Fibroblast of pulmonary artery (primary cell): ENCODE measurements at regions not wholly inside any gene's neighbourhood (a gene's known extent, or its start where the extent isn't known, plus 50 kb on each side); places are given as distances from the start of the nearest gene placed in this dataset.

Source experiments
- DNase-seq: peaks from one replicate; pipeline ENCODE4 v3.0.0-alpha.2; 2010; ENCODE audit warnings: low read depth
- H3K4me3 ChIP-seq: replicated peaks from 2 replicates; pipeline ENCODE4 v1.5.1; 2011; ENCODE audit warnings: low read depth, mild to moderate bottlenecking, control low read depth, low read length, moderate library complexity
- CTCF ChIP-seq: IDR thresholded peaks from 2 replicates; pipeline ENCODE4 v1.5.1; 2011; ENCODE audit warnings: mild to moderate bottlenecking, control low read depth, low read length, inconsistent platforms; ENCODE audit errors: missing control alignments

- TF ChIP-seq CTCF = no peak
- no peak for DNase-seq
- no peak overlapping the region for H3K4me3 ChIP-seq
Observed at GRCh38 chr1:239892602-239893001, 199.1 kb upstream of the FMN2 start.

- no peak for DNase-seq
- H3K4me3 ChIP-seq = no peak overlapping the region
- TF ChIP-seq CTCF = no peak
Observed at GRCh38 chr1:239893127-239893731, 198.5 kb upstream of the FMN2 start.

- no peak for TF ChIP-seq CTCF
- H3K4me3 ChIP-seq = no peak overlapping the region
- DNase-seq = no peak
Observed at GRCh38 chr1:239896569-239896968, 195.1 kb upstream of the FMN2 start.

GRCh38 chr1:239896980-239897379 is 194.7 kb upstream of the FMN2 start:
- H3K4me3 ChIP-seq = no peak overlapping the region
- TF ChIP-seq CTCF = no peak
- no peak for DNase-seq

GRCh38 chr1:239897458-239897857 is 194.2 kb upstream of the FMN2 start:
- no peak overlapping the region for H3K4me3 ChIP-seq
- no peak for DNase-seq
- TF ChIP-seq CTCF = no peak

GRCh38 chr1:239898062-239898730 is 193.5 kb upstream of the FMN2 start:
- DNase-seq = peak; percentile 78
- TF ChIP-seq CTCF = peak; percentile 99
- H3K4me3 ChIP-seq = no peak overlapping the region

- DNase-seq = no peak
- TF ChIP-seq CTCF = no peak
- H3K4me3 ChIP-seq = no peak overlapping the region
Observed at GRCh38 chr1:239899747-239900146, 191.9 kb upstream of the FMN2 start.
